ENCODE measurements at regions not wholly inside any gene's neighbourhood (a gene's known extent, or its start where the extent isn't known, plus 50 kb on each side); places are given as distances from the start of the nearest gene placed in this dataset.

DNA sequence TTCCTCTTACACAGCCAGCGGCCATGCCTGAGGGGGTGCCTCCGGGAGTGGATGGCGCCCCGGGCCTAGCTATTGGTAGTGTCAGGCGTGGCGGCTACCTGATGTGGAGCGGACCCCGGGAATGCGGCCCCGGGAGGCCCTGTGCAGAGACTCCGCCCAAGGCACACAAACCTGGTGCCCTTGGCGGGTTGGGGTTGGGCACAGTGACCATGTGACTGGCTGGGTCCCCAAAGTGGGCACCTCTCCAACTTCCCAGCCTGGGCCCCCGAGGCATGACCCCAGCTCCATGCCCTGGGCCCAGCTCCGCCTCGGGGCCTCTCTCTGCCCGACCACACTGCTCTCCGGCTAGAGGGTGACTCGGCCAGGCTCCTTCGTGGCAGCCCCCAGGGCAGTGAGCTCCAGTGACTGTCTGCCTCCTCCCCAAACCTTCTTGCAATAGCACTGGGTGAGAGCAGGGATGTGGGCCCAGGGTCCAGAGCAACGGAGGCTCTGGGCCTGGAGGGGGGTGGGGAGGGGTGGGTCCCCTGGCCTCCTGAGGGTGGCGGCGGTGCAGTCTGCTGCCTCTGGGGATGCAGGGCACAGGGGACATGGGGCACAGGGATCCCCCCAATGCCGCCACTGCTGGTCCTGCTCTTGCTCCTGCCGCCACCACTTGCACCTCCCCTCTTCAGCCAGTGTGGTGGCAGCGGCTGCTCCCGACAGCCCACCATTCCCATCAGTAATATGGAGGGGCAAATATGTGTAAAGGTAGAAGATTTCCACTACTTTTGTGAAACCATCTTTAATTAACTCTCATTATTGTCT lies 942.9 kb upstream of the EPHA7 start:
- DNase-seq = no peak

DNA sequence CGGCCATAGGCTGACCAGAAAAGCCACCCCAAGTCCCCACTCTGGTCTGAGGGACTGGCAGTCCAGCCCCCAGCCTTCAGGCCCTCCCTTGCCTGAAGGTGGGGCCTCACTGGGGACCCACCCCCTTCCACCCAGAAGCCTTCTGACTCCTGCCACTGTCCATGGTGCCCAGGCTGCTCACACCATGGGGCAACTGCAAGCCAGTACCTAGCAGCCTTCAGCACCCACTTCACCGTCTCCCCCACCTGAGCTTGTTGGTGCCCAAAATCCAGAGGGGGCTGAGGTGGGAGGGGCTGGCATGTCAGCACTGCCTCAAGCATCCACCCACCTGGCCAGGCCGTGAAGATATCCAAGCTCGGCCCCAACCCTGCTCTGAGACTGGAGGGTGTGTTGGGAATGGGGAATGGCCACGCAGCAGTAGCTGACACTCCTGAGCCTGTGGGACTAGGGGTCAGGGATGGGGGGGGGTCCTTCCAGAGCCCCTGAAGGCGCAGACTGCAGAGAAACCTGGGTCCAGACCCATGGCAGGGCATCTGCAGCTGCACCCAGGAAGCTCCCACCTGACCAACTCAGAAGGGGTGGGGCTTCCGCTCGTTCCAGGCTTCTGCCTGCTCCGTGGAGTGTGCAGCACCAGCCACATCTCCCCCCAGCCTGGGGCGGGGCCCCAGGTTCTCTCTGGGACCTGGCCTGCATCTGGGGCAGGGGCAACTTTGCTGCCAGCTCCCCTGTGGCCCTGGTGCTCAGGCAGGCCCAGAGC lies 942.1 kb upstream of the EPHA7 start:
- DNase-seq = no peak

DNA sequence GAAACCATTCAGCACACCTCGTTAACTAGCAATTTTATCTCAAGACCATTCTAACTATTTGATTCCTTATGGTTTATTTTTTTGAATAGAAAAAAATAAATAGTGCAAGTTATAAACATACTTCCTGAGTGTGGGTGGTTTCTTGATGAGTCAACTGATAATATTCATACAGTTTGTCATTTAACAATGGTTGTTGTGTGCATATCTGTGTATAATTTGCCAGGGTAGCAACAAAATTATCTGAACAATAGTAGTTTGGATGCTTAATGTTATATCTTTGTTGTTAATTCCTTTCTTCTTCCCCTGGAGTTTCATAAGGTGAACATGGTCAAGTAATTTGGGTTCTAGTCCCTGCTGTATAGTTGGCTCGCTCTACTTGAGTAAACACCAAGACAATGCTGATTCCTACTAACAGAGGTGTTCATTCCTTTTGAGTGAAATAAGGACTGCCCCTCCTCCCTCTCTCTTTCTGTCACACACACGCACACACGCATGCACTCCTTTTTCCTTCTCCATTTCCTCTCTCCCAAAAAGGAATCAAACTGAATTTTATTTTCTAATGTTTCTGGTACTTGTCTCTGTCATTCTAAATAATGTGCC lies 938.1 kb upstream of the EPHA7 start:
- no peak for DNase-seq

GRCh38 chr6:94350833-94351232 lies 931.5 kb upstream of the EPHA7 start:
- DNase-seq = no peak

DNA sequence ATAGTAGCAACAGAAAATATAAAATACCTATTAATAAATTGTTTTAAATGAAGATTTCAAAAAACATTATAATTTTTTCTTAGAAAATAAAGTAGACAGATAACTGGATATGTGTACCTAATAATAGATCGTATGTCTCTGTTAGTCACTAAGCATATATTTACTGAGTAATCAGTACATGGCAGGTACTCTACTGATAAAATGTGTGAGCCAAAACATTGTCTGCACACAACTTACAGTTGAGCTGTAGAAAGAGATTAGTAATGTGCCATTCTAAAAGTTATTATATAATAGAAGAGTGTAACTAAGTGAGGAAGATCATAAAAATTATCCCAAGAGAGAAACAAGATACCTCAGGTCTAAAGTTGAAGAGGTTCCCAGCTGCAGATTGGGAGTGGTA lies 929.9 kb upstream of the EPHA7 start:
- no peak for DNase-seq

GRCh38 chr6:94344866-94345265 lies 925.5 kb upstream of the EPHA7 start:
- DNase-seq = no peak

DNA sequence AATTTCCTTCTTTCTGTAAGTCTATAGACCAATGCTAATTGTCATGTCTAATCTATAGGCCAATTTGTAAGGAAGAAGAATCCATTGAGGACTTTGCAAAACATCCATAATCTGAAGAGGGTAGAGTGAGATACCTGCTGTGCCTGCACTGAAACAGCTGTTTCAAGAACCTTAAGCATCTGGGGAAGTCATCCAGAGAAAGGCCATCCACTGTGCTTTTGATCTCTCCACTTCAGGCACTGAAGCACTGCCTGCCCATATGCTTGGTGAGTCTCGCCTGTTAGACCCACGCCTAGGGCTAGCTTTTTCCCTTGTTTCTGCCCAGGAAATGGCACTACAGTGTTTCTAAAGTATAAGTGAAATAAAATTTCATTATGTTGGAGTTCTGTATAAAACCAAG lies 921.8 kb upstream of the EPHA7 start:
- no peak for DNase-seq

GRCh38 chr6:94323853-94324252 lies 904.5 kb upstream of the EPHA7 start:
- no peak for DNase-seq

DNA sequence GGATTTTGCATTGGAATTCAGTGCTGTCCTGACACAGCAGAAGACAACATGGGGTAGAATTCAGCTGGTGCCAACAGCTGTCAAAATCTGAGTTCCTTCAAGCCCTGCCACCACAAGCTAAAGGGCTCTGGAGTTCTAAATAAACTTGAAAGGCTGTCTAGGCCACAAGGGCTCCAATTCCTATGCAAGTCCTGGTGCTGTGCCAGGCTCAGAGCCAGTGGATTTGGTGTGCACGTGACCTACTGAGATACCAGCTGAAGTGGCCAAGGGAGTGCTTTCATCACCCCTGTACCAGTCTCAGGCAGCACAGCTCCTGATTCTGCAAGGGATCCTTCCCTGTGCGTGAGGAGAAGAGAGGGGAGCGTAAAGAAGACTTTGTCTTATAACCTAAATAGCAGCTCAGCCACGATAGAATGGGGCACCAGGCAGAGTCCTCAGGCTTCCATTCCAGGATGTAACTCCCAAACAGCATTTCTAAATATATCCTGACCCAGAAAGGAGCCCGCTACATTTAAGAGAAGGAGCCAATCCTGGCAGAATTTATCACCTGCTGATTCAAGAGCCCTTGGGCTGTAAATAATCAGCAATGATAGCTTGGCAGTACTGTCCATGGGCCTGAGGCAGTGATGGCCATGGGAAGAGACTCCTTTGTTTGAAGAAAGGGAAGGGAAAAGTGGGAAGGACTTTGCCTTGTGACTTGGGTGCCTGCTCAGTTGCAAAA lies 881.2 kb upstream of the EPHA7 start:
- no peak for DNase-seq

DNA sequence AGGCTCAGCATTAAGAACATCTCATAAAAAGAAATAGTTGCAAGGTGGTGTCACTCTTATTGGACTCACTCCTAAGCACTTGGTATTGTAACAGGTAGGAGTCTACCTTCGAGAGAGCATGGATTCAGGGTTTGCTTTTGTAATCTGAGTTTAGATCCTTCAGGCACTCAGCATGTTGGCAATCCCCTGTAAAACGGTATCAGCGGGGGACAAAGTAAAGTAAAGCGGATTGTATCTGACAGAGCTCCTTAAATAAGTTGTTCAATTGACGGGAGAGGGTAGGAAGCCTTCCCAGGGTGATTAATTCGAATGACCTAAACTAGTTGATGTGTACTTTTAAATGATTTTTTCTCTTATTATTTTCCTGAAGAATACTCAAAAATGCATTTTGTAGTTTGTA lies 869.8 kb upstream of the EPHA7 start:
- DNase-seq = no peak

GRCh38 chr6:94278146-94278545 lies 858.8 kb upstream of the EPHA7 start:
- no peak for DNase-seq

- DNase-seq = no peak
Observed at GRCh38 chr6:94272327-94272726, 853.0 kb upstream of the EPHA7 start.

DNA sequence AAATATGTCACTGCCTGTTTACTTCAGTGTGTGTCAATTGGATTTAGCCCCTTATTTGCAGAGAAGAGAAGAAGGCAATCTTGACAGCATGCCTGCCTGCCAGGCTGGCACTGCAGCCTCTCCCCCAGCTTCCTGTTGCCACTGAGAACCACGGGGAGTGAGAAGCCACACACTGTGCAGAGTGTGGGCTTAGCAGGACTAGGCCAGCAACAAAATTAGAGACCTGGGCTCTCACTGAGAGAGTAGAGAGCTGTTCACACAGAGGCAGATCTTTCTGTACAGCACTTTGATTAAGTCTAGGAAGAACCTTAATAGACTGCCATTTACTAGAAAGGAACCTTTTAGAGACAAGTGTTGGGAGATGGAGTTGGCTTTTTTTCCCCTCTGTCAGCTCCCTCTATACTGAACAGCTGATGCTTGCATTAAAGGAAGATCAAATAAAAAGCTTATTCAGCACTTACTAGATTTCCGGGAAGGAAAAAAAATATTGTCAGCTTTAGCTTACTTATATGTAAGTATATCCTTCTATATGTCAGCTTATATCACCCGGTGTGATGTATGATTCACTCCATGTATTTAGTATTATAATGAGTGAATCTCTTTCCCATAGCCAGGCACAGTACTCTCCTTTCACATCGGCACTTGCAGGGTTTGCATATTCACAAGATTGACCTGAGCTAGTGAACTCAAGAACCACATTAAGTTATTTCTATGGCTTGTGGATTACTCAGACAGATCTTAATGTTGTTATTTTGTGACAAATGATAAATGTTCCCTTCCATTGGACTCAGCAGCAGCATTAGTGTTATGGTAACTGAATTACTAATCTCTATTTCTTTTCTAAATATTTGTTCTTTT lies 851.0 kb upstream of the EPHA7 start:
- DNase-seq = no peak

DNA sequence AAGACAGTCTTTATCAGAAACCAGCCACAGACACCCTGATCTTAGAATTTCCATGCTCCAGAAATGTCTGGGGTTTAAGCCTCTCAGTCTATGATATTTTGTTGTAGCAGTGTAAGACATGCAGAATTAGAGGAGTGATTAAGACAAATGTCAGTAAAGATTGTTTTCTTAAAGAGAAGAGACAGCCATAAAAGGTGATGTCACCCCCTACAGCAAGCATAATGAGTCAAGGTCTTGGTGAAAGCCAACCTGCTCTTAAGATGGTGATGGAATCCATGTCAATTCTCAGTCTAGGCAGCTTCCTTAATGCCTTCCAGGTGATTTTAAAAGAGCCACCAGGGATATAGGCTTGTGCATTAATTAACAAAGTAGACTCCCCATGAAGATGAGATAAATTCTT lies 849.9 kb upstream of the EPHA7 start:
- no peak for DNase-seq

DNA sequence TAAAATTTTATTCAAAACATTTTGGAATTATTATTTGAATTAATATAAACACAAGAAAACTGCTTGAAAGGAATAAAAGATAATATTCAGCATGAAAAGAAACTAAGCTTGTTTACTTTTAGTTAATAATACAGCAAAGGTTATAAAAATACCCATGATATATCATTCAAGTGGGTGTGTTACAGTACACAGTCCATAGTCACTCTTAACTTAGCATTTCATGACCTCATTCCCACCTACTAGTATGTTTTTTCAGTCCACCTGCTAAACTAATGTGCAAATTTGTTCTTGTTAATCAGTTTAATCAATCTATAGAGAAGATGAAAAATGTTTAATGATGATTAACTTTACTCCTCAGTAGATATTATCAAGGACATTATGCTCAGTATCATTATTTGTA lies 841.4 kb upstream of the EPHA7 start:
- no peak for DNase-seq

- DNase-seq = no peak
Observed at GRCh38 chr6:94254689-94255088, 835.3 kb upstream of the EPHA7 start.

GRCh38 chr6:94251878-94252277 lies 832.5 kb upstream of the EPHA7 start:
- no peak for DNase-seq

DNA sequence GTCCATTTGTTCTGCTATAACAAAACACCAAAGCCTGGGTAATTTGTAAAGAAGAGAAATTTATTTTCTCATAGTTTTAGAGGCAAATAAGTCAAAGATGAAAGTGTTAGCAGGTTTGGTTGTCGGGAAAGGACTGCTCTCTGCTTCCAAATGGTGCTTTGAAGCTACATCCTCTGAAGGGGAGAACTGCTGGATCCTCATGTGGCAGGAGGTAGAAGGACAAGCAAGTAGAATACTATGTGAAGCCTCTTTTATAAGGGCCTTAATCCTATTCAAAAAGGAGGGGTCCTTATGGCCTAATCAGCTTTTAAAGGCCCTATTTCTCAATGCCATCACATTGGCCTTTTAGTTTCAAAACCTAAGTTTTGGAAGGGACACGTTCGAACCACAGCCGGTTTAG lies 826.0 kb upstream of the EPHA7 start:
- no peak for DNase-seq

DNA sequence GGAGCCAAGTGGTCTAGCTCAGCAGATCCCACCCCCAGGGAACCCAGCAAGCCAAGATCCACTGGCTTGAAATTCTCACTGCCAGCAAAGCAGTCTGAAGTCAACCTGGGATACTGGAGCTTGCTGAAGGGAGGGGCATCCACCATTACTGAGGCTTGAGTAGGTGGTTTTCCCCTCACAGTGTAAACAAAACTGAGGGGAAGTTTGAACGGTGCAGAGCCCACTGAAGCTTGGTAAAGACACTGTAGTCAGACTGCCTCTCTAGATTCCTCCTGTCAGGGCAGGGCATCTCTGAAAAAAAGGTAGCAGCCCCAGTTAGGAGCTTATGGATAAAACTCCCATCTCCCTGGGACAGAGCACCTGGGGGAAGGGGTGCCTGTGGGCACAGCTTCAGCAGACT lies 819.5 kb upstream of the EPHA7 start:
- no peak for DNase-seq

GRCh38 chr6:94227741-94228140 lies 808.4 kb upstream of the EPHA7 start:
- no peak for DNase-seq

DNA sequence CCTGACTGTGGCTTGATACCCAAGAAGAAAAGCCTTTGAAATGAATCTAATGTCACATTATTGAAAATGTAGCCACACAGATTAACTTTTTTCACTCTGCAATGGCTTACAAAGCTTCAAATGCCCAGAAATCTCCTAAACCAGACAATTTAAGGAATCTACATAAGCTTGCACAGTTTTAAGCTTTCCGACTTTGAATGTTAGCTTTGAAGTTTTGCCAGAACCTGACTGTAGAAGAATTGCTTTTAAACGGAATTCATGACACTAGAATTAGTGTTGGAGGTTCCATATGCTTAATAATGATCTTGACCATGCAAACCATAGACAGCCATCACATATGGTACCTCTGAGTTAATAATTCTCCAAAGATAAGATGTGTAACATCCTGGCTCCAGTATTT lies 798.5 kb upstream of the EPHA7 start:
- DNase-seq = no peak

GRCh38 chr6:94215552-94215951 lies 796.2 kb upstream of the EPHA7 start:
- DNase-seq = no peak

- DNase-seq = no peak
Observed at GRCh38 chr6:94213226-94213625, 793.9 kb upstream of the EPHA7 start.

Measured in HCEC 1CT (cell line).